ENCODE measurements at regions not wholly inside any gene's neighbourhood (a gene's known extent, or its start where the extent isn't known, plus 50 kb on each side); places are given as distances from the start of the nearest gene placed in this dataset.

- TF ChIP-seq, protein P1, sequence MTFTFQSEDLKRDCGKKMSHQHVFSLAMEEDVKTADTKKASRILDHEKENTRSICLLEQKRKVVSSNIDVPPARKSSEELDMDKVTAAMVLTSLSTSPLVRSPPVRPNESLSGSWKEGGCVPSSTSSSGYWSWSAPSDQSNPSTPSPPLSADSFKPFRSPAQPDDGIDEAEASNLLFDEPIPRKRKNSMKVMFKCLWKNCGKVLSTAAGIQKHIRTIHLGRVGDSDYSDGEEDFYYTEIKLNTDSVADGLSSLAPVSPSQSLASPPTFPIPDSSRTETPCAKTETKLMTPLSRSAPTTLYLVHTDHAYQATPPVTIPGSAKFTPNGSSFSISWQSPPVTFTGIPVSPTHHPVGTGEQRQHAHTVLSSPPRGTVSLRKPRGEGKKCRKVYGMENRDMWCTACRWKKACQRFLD (tag by site-specific recombination; IDR thresholded peaks at IDR 0.05): no peak
- TF ChIP-seq PBX3 (CRISPR knock-in tag; IDR thresholded peaks at IDR 0.05): no peak
These were observed 1411.1 kb downstream of the BRD1 start (continued) for GRCh38 chr22:48416396-48417224.

DNA sequence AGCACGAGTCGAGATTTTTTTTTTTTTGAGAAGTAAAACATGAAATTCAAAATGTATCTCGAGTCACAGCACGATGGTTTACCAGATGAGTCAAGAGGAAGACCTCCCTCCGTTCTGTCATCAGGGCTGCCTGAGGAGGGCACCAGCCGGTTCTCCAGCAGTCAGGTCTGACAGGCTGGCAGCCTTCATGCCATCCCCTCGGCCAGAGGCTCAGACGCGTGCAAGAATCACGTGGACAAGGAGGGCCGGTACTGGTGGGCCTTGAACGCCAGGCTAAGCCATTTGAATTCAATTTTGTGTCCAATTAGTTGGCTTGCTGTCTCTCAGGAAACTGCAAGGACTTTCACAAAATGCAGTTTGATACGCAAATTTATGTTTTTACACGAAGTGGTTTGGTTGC lies 1412.2 kb downstream of the BRD1 start:
- Histone ChIP-seq H3K27ac (ENCODE audit: extremely low read depth, low read depth, low read length) (no peak overlapping the region), H3K4me1 (ENCODE audit: control insufficient read depth, insufficient read depth, low read length) (no peaks in the 10 kb centered on the region), H3K9me3 (ENCODE audit: control insufficient read depth, insufficient read depth, low read depth, low read length) (no peaks in the 10 kb centered on the region), H3K4me3 (ENCODE audit: low read depth, low read length) (no peak overlapping the region), H3K36me3 (ENCODE audit: control insufficient read depth in 2 of 2, insufficient read depth in 1 of 2, low read length in 2 of 2) (no peaks in the 10 kb centered on the region)
- POLR2A ChIA-PET: no interaction called here
- TF ChIP-seq ZFP69B (tag by site-specific recombination; IDR thresholded peaks at IDR 0.05) (no peak), ZNF366 (tag by site-specific recombination; conservative IDR thresholded peaks at IDR 0.05) (no peak), PRDM1 (tag by site-specific recombination; IDR thresholded peaks at IDR 0.05) (no peak), ZNF354C (tag by site-specific recombination; IDR thresholded peaks at IDR 0.05; ENCODE audit: borderline replicate concordance, low read depth) (no peak), ZNF280C (tag by site-specific recombination; IDR thresholded peaks at IDR 0.05) (no peak), ZNF324 (tag by site-specific recombination; IDR thresholded peaks at IDR 0.05) (no peak), ZNF514 (tag by site-specific recombination; IDR thresholded peaks at IDR 0.05) (no peak), ZNF747 (tag by site-specific recombination; IDR thresholded peaks at IDR 0.05) (no peak), ZNF155 (tag by site-specific recombination; IDR thresholded peaks at IDR 0.05) (no peak), HOXC10 (CRISPR knock-in tag; IDR thresholded peaks at IDR 0.05) (no peak), ZNF223 (tag by site-specific recombination; IDR thresholded peaks at IDR 0.05) (no peak), ZSCAN16 (tag by site-specific recombination; IDR thresholded peaks at IDR 0.05) (no peak), SETDB1 (IDR thresholded peaks at IDR 0.05; ENCODE audit: insufficient read length, low read length) (no peak), MZF1 (tag by site-specific recombination; IDR thresholded peaks at IDR 0.05; ENCODE audit: borderline replicate concordance) (no peak), GLI2 (tag by site-specific recombination; IDR thresholded peaks at IDR 0.05; ENCODE audit: borderline replicate concordance, low read depth) (no peak), SCRT2 (tag by site-specific recombination; IDR thresholded peaks at IDR 0.05) (no peak)
- TF ChIP-seq, protein P2, sequence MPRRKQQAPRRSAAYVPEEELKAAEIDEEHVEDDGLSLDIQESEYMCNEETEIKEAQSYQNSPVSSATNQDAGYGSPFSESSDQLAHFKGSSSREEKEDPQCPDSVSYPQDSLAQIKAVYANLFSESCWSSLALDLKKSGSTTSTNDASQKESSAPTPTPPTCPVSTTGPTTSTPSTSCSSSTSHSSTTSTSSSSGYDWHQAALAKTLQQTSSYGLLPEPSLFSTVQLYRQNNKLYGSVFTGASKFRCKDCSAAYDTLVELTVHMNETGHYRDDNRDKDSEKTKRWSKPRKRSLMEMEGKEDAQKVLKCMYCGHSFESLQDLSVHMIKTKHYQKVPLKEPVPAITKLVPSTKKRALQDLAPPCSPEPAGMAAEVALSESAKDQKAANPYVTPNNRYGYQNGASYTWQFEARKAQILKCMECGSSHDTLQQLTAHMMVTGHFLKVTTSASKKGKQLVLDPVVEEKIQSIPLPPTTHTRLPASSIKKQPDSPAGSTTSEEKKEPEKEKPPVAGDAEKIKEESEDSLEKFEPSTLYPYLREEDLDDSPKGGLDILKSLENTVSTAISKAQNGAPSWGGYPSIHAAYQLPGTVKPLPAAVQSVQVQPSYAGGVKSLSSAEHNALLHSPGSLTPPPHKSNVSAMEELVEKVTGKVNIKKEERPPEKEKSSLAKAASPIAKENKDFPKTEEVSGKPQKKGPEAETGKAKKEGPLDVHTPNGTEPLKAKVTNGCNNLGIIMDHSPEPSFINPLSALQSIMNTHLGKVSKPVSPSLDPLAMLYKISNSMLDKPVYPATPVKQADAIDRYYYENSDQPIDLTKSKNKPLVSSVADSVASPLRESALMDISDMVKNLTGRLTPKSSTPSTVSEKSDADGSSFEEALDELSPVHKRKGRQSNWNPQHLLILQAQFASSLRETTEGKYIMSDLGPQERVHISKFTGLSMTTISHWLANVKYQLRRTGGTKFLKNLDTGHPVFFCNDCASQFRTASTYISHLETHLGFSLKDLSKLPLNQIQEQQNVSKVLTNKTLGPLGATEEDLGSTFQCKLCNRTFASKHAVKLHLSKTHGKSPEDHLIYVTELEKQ (tag by site-specific recombination; IDR thresholded peaks at IDR 0.05; ENCODE audit: borderline replicate concordance): no peak
- TF ChIP-seq, protein P3, sequence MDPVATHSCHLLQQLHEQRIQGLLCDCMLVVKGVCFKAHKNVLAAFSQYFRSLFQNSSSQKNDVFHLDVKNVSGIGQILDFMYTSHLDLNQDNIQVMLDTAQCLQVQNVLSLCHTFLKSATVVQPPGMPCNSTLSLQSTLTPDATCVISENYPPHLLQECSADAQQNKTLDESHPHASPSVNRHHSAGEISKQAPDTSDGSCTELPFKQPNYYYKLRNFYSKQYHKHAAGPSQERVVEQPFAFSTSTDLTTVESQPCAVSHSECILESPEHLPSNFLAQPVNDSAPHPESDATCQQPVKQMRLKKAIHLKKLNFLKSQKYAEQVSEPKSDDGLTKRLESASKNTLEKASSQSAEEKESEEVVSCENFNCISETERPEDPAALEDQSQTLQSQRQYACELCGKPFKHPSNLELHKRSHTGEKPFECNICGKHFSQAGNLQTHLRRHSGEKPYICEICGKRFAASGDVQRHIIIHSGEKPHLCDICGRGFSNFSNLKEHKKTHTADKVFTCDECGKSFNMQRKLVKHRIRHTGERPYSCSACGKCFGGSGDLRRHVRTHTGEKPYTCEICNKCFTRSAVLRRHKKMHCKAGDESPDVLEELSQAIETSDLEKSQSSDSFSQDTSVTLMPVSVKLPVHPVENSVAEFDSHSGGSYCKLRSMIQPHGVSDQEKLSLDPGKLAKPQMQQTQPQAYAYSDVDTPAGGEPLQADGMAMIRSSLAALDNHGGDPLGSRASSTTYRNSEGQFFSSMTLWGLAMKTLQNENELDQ (tag by site-specific recombination; IDR thresholded peaks at IDR 0.05; ENCODE audit: low read depth): no peak
- TF ChIP-seq, protein P4, sequence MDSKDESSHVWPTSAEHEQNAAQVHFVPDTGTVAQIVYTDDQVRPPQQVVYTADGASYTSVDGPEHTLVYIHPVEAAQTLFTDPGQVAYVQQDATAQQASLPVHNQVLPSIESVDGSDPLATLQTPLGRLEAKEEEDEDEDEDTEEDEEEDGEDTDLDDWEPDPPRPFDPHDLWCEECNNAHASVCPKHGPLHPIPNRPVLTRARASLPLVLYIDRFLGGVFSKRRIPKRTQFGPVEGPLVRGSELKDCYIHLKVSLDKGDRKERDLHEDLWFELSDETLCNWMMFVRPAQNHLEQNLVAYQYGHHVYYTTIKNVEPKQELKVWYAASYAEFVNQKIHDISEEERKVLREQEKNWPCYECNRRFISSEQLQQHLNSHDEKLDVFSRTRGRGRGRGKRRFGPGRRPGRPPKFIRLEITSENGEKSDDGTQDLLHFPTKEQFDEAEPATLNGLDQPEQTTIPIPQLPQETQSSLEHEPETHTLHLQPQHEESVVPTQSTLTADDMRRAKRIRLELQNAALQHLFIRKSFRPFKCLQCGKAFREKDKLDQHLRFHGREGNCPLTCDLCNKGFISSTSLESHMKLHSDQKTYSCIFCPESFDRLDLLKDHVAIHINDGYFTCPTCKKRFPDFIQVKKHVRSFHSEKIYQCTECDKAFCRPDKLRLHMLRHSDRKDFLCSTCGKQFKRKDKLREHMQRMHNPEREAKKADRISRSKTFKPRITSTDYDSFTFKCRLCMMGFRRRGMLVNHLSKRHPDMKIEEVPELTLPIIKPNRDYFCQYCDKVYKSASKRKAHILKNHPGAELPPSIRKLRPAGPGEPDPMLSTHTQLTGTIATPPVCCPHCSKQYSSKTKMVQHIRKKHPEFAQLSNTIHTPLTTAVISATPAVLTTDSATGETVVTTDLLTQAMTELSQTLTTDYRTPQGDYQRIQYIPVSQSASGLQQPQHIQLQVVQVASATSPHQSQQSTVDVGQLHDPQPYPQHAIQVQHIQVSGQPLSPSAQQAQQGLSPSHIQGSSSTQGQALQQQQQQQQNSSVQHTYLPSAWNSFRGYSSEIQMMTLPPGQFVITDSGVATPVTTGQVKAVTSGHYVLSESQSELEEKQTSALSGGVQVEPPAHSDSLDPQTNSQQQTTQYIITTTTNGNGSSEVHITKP (tag by site-specific recombination; IDR thresholded peaks at IDR 0.05): no peak
- CTCF ChIA-PET: no interaction called here
